ENCODE measurements at regions not wholly inside any gene's neighbourhood (a gene's known extent, or its start where the extent isn't known, plus 50 kb on each side); places are given as distances from the start of the nearest gene placed in this dataset.

DNA sequence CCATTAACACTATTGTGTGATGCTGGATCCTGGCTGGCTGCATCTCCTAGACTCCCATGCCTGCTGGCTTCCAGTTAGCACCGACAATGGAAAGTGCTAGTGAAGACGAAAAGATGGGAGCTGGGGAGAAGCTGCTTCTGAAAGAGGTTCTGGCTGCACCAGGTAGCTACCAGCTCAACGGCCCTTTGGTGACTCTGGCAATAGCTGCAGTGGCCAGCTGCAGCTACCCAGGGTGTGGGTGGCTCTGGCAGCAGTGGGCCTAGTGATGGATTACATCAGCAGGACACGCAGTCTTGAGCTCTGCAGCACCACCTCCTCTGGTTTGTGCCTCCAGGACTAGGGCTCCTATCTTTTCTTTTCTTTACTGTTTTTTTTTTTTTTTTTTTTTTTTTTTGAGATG, 662.6 kb downstream of the MATN1 start:
- Histone ChIP-seq H3K27ac (ENCODE audit: low read length) (no peak overlapping the region), H3K4me2 (ENCODE audit: low read depth, low read length, poor library complexity, severe bottlenecking) (no peak overlapping the region), H3K4me3 (ENCODE audit: low read length) (no peak overlapping the region), H3K9ac (ENCODE audit: low read length) (no peak overlapping the region), H3K4me1 (ENCODE audit: low read length) (no peaks in the 10 kb centered on the region), H3K79me2 (ENCODE audit: low read length) (no peaks in the 10 kb centered on the region), H3K27me3 (ENCODE audit: low read length) (no peaks in the 10 kb centered on the region), H4K20me1 (ENCODE audit: insufficient read depth, low read depth, low read length) (no peaks in the 10 kb centered on the region), H3K36me3 (ENCODE audit: insufficient read depth, low read length) (no peaks in the 10 kb centered on the region), H3K9me3 (ENCODE audit: low read length) (no peaks in the 10 kb centered on the region), H2AFZ (ENCODE audit: low read length) (no peak overlapping the region), H3K9me2 (replicated peaks; ENCODE audit: insufficient read depth, low read length) (no peaks in the 10 kb centered on the region)
- no peak for DNase-seq

DNA sequence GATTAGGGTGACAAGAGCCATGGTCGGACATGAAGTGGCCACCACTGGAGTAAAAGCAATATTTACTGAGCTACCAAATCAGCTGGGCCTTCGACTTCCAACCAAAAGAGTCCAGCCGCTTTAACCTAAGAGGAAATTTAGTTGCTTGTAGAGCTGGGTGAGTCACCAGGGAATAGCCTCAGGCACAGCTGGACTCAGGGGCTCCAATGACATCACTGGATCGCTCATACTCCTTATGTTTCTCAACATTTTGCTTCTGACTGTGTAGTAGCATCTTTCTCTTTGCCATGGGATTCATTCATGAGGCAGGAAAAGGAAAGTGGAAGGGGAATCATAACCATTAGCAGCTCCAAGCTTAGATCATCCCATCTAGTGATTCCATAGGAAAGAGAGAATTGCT, 664.4 kb downstream of the MATN1 start:
- Histone ChIP-seq H3K4me1 (ENCODE audit: low read length) (no peaks in the 10 kb centered on the region), H3K9me3 (ENCODE audit: low read length) (no peaks in the 10 kb centered on the region), H3K9me2 (replicated peaks; ENCODE audit: insufficient read depth, low read length) (no peaks in the 10 kb centered on the region), H3K4me2 (ENCODE audit: low read depth, low read length, poor library complexity, severe bottlenecking) (no peak overlapping the region), H3K9ac (ENCODE audit: low read length) (no peak overlapping the region), H3K79me2 (ENCODE audit: low read length) (no peaks in the 10 kb centered on the region), H3K36me3 (ENCODE audit: insufficient read depth, low read length) (no peaks in the 10 kb centered on the region), H2AFZ (ENCODE audit: low read length) (no peak overlapping the region), H3K27me3 (ENCODE audit: low read length) (no peaks in the 10 kb centered on the region), H4K20me1 (ENCODE audit: insufficient read depth, low read depth, low read length) (no peaks in the 10 kb centered on the region), H3K4me3 (ENCODE audit: low read length) (no peak overlapping the region), H3K27ac (ENCODE audit: low read length) (no peak overlapping the region)
- no peak for DNase-seq

DNA sequence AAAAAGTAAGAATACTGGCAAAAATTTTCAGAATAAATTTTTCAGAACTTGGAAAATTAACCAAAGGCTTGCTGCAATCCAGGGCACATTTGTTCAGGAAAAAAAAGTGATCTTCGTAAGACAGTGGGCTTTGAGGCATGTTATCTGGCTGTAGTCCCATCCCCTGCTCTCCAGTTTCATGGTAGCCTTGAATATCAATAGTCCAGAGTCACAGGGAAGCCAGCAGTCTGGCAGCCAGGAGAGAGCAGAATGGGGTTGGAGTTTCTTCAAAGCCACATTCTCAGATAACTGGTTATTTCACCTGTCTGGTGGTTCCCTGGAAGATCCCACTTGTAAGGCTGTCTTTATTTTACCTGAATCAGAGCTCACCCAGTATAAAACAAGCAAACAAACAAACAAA, 669.3 kb downstream of the MATN1 start:
- no peak overlapping the region for H2AFZ ChIP-seq (ENCODE audit: low read length)
- no peak overlapping the region for H3K27ac ChIP-seq (ENCODE audit: low read length)
- H3K79me2 ChIP-seq (ENCODE audit: low read length) = no peaks in the 10 kb centered on the region
- H3K9ac ChIP-seq (ENCODE audit: low read length) = no peak overlapping the region
- no peaks in the 10 kb centered on the region for H3K9me3 ChIP-seq (ENCODE audit: low read length)
- H4K20me1 ChIP-seq (ENCODE audit: insufficient read depth, low read depth, low read length) = no peaks in the 10 kb centered on the region
- H3K9me2 ChIP-seq (replicated peaks; ENCODE audit: insufficient read depth, low read length) = no peaks in the 10 kb centered on the region
- H3K36me3 ChIP-seq (ENCODE audit: insufficient read depth, low read length) = no peaks in the 10 kb centered on the region
- no peak overlapping the region for H3K4me3 ChIP-seq (ENCODE audit: low read length)
- no peaks in the 10 kb centered on the region for H3K27me3 ChIP-seq (ENCODE audit: low read length)
- no peaks in the 10 kb centered on the region for H3K4me1 ChIP-seq (ENCODE audit: low read length)
- no peak overlapping the region for H3K4me2 ChIP-seq (ENCODE audit: low read depth, low read length, poor library complexity, severe bottlenecking)
- no peak for DNase-seq

DNA sequence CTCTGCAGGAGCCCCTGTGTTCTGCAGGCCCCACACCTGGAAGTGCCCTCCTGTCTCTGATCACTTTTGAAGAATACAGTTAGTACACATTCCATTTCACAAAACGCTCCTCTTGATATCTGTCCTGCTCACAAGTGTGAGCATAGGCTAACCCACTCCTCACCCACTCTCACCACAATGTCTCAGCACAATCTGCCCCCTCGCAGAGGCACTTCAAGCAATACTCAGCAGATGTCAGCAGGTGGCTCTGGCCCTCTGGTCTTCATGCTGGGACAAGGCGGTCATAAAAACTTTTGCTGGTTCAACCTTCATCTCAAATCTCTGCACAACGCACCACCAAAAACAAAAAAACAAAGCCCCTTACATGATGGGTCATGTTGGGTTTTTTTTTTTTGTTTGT, 671.2 kb downstream of the MATN1 start:
- Histone ChIP-seq H3K4me1 (ENCODE audit: low read length) (no peaks in the 10 kb centered on the region), H3K79me2 (ENCODE audit: low read length) (no peaks in the 10 kb centered on the region), H3K9ac (ENCODE audit: low read length) (no peak overlapping the region), H3K27ac (ENCODE audit: low read length) (no peak overlapping the region), H3K9me2 (replicated peaks; ENCODE audit: insufficient read depth, low read length) (no peaks in the 10 kb centered on the region), H3K4me2 (ENCODE audit: low read depth, low read length, poor library complexity, severe bottlenecking) (no peak overlapping the region), H3K27me3 (ENCODE audit: low read length) (no peaks in the 10 kb centered on the region), H3K36me3 (ENCODE audit: insufficient read depth, low read length) (no peaks in the 10 kb centered on the region), H2AFZ (ENCODE audit: low read length) (no peak overlapping the region), H4K20me1 (ENCODE audit: insufficient read depth, low read depth, low read length) (no peaks in the 10 kb centered on the region), H3K9me3 (ENCODE audit: low read length) (no peaks in the 10 kb centered on the region), H3K4me3 (ENCODE audit: low read length) (no peak overlapping the region)
- DNase-seq = no peak

DNA sequence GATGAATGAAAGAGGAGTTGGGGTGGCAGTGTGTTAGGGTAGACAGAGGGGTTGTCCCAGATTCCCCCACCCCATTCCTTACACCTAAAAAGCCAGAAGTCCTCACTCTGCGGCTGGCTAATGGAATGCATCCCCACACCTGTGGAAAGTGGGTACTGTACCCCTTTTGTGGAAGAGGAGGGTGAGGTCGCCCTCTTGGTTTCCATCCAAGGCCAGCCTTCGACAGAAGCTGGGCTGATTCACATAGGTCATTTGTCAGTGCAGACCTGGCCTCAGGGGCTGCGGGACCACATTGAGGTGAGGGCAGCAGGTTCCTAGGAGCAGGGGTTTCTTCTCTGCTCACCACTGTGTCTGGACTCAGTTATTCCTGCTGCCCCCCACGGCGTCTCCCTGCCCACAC, 671.6 kb downstream of the MATN1 start:
- H3K9me2 ChIP-seq (replicated peaks; ENCODE audit: insufficient read depth, low read length) = no peaks in the 10 kb centered on the region
- H3K79me2 ChIP-seq (ENCODE audit: low read length) = no peaks in the 10 kb centered on the region
- H3K9ac ChIP-seq (ENCODE audit: low read length) = no peak overlapping the region
- no peak for DNase-seq
- no peaks in the 10 kb centered on the region for H3K27me3 ChIP-seq (ENCODE audit: low read length)
- H3K27ac ChIP-seq (ENCODE audit: low read length) = no peak overlapping the region
- H3K36me3 ChIP-seq (ENCODE audit: insufficient read depth, low read length) = no peaks in the 10 kb centered on the region
- no peaks in the 10 kb centered on the region for H3K4me1 ChIP-seq (ENCODE audit: low read length)
- no peaks in the 10 kb centered on the region for H4K20me1 ChIP-seq (ENCODE audit: insufficient read depth, low read depth, low read length)
- H3K4me2 ChIP-seq (ENCODE audit: low read depth, low read length, poor library complexity, severe bottlenecking) = no peak overlapping the region
- no peak overlapping the region for H2AFZ ChIP-seq (ENCODE audit: low read length)
- no peaks in the 10 kb centered on the region for H3K9me3 ChIP-seq (ENCODE audit: low read length)
- H3K4me3 ChIP-seq (ENCODE audit: low read length) = no peak overlapping the region

DNA sequence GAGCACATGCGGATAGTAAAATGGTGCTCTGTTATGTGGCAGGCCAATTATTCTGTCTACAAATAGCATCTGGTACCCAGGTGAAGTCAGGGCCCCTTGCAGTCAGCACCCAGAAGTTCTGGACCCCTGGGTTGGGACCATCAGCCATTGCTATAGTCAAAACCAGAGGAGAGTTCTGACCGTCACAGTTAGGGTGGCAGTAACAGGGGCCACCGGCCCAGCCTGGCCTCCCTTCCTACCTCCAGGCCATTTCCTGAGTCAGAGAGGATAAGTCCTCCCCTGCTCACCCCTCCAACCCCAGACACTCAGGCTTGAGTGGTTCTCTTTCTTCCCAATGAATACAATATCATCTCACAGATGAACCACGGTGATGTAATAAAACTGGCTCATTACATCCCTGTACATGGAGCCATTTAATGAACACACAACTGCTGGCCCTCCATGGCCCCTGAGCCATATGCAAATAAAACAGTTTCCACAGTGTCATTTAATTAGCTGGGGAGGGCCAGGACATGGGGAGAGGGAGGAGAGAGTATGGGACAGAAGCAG, 673.6 kb downstream of the MATN1 start:
- no peak overlapping the region for H2AFZ ChIP-seq (ENCODE audit: low read length)
- no peak overlapping the region for H3K27ac ChIP-seq (ENCODE audit: low read length)
- H3K4me3 ChIP-seq (ENCODE audit: low read length) = no peak overlapping the region
- H3K36me3 ChIP-seq (ENCODE audit: insufficient read depth, low read length) = no peaks in the 10 kb centered on the region
- H3K9ac ChIP-seq (ENCODE audit: low read length) = no peak overlapping the region
- H3K79me2 ChIP-seq (ENCODE audit: low read length) = no peaks in the 10 kb centered on the region
- no peaks in the 10 kb centered on the region for H3K4me1 ChIP-seq (ENCODE audit: low read length)
- no peaks in the 10 kb centered on the region for H3K27me3 ChIP-seq (ENCODE audit: low read length)
- no peaks in the 10 kb centered on the region for H4K20me1 ChIP-seq (ENCODE audit: insufficient read depth, low read depth, low read length)
- H3K9me3 ChIP-seq (ENCODE audit: low read length) = no peaks in the 10 kb centered on the region
- no peak for DNase-seq
- no peaks in the 10 kb centered on the region for H3K9me2 ChIP-seq (replicated peaks; ENCODE audit: insufficient read depth, low read length)
- no peak overlapping the region for H3K4me2 ChIP-seq (ENCODE audit: low read depth, low read length, poor library complexity, severe bottlenecking)

DNA sequence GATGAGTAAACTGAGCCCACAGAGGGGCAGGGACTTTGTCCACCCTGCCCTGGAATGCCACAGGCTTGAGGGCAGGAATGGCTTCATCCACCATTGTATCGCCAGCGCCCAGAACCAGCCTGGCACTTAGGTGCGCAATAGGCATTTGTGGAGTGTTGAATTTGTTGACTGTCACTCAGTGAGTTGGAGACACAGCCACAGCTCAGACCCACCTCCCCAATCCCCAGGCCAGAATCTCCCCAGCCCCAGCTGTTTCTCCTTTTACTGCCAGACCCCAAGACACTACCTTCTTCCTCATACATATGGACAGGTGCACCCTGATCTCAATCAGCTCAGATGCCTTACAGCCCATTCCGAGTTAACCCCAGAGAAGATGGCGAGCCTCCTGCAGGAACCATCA, 674.5 kb downstream of the MATN1 start:
- Histone ChIP-seq H3K27me3 (ENCODE audit: low read length) (no peaks in the 10 kb centered on the region), H3K9ac (ENCODE audit: low read length) (no peak overlapping the region), H3K9me2 (replicated peaks; ENCODE audit: insufficient read depth, low read length) (no peaks in the 10 kb centered on the region), H4K20me1 (ENCODE audit: insufficient read depth, low read depth, low read length) (no peaks in the 10 kb centered on the region), H3K4me2 (ENCODE audit: low read depth, low read length, poor library complexity, severe bottlenecking) (no peak overlapping the region), H3K27ac (ENCODE audit: low read length) (no peak overlapping the region), H3K79me2 (ENCODE audit: low read length) (no peaks in the 10 kb centered on the region), H3K4me1 (ENCODE audit: low read length) (no peaks in the 10 kb centered on the region), H3K36me3 (ENCODE audit: insufficient read depth, low read length) (no peaks in the 10 kb centered on the region), H2AFZ (ENCODE audit: low read length) (no peak overlapping the region), H3K4me3 (ENCODE audit: low read length) (no peak overlapping the region), H3K9me3 (ENCODE audit: low read length) (no peaks in the 10 kb centered on the region)
- no peak for DNase-seq

DNA sequence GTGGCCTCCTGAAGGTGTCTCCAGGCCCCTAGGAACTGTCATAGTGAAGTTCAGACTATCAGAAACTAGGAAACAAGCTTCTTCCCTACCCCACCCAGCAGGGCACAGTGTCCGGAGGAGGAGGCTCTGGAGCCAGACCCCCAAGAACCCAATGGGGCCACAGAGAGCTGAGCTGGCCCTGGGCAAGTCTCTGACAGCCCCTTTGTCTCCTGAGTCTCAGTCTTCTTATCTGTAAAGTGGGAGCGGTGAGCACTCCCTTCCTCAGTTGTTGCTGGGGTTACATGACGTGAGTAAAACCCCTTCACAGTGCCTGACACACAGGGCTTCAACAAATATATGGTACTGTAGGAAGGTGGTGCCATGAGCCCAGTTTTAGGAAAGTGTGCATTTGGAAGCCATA, 675.8 kb downstream of the MATN1 start:
- DNase-seq = no peak
- Histone ChIP-seq H3K4me2 (ENCODE audit: low read depth, low read length, poor library complexity, severe bottlenecking) (no peak overlapping the region), H2AFZ (ENCODE audit: low read length) (no peak overlapping the region), H3K79me2 (ENCODE audit: low read length) (no peaks in the 10 kb centered on the region), H3K4me1 (ENCODE audit: low read length) (no peaks in the 10 kb centered on the region), H3K27me3 (ENCODE audit: low read length) (no peaks in the 10 kb centered on the region), H3K9me2 (replicated peaks; ENCODE audit: insufficient read depth, low read length) (no peaks in the 10 kb centered on the region), H3K9me3 (ENCODE audit: low read length) (no peaks in the 10 kb centered on the region), H3K9ac (ENCODE audit: low read length) (no peak overlapping the region), H3K4me3 (ENCODE audit: low read length) (no peak overlapping the region), H3K36me3 (ENCODE audit: insufficient read depth, low read length) (no peaks in the 10 kb centered on the region), H3K27ac (ENCODE audit: low read length) (no peak overlapping the region), H4K20me1 (ENCODE audit: insufficient read depth, low read depth, low read length) (no peaks in the 10 kb centered on the region)

DNA sequence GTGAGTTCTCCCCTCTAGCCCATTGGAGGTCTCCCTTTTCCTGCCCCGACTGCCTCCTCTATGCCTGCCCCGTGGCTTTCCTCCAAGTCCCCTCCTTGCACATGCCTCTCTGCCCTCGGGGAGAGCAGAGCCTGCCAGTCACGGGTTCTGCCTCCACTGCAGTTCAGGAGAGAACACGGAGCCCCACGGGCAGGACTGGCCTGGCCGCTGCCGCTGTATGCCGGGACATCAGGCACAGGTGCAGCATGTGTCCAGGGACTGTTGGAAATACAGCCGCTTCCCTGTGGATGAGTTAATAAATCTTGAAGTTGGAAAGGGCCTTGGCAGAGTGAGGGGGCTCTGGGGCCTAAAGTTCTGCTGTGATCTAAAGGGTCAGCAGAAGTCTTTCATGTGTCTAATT, 676.6 kb downstream of the MATN1 start:
- no peaks in the 10 kb centered on the region for H4K20me1 ChIP-seq (ENCODE audit: insufficient read depth, low read depth, low read length)
- H3K9ac ChIP-seq (ENCODE audit: low read length) = no peak overlapping the region
- no peak overlapping the region for H2AFZ ChIP-seq (ENCODE audit: low read length)
- H3K9me2 ChIP-seq (replicated peaks; ENCODE audit: insufficient read depth, low read length) = no peaks in the 10 kb centered on the region
- no peaks in the 10 kb centered on the region for H3K79me2 ChIP-seq (ENCODE audit: low read length)
- no peak overlapping the region for H3K27ac ChIP-seq (ENCODE audit: low read length)
- H3K27me3 ChIP-seq (ENCODE audit: low read length) = no peaks in the 10 kb centered on the region
- H3K36me3 ChIP-seq (ENCODE audit: insufficient read depth, low read length) = no peaks in the 10 kb centered on the region
- no peaks in the 10 kb centered on the region for H3K4me1 ChIP-seq (ENCODE audit: low read length)
- DNase-seq = no peak
- H3K4me3 ChIP-seq (ENCODE audit: low read length) = no peak overlapping the region
- no peaks in the 10 kb centered on the region for H3K9me3 ChIP-seq (ENCODE audit: low read length)
- H3K4me2 ChIP-seq (ENCODE audit: low read depth, low read length, poor library complexity, severe bottlenecking) = no peak overlapping the region
